SHP77 treated with DMSO at 0.1 percent for 48 hours (cell line): ENCODE measurements at regions not wholly inside any gene's neighbourhood (a gene's known extent, or its start where the extent isn't known, plus 50 kb on each side); places are given as distances from the start of the nearest gene placed in this dataset.
"Not testable (repeated sequence)": the region's sequence is repeated elsewhere in the genome, so short reads cannot be mapped to it uniquely, and the experiment has no call there.

Experiments used
- DNase-seq: peaks from one replicate; lab custom pipeline; 2025; lab: John Stamatoyannopoulos, UW

- no peak for DNase-seq
These were observed 270.8 kb downstream of the KLF13 start for GRCh38 chr15:31597466-31597865.

- DNase-seq = peak; percentile 35
These were observed 272.0 kb downstream of the KLF13 start for GRCh38 chr15:31598620-31599019.

DNA sequence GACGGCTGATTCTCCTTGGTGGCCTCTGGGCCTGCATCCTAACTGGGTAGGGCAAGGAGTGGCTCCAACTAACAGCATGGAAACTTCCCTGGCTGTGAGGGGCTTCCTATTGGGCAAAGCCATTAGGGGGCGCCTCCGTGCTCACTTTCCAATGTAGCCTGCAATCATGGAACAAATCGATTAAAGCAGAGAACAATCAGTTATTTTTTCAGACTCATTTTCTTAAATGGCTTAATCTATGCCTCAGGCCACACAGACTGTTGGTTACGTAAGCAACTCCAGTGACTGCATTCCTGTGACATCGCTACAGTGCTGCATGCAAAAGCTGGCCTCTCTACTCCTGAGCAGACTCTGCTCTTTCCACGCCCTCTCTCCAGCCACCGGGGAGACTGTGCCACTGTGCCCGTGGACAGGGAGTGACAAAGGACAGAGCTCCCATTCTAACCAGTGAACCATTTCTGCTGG, 278.9 kb downstream of the KLF13 start:
- no peak for DNase-seq

GRCh38 chr15:31606194-31606669, 279.6 kb downstream of the KLF13 start:
- DNase-seq = no peak

DNA sequence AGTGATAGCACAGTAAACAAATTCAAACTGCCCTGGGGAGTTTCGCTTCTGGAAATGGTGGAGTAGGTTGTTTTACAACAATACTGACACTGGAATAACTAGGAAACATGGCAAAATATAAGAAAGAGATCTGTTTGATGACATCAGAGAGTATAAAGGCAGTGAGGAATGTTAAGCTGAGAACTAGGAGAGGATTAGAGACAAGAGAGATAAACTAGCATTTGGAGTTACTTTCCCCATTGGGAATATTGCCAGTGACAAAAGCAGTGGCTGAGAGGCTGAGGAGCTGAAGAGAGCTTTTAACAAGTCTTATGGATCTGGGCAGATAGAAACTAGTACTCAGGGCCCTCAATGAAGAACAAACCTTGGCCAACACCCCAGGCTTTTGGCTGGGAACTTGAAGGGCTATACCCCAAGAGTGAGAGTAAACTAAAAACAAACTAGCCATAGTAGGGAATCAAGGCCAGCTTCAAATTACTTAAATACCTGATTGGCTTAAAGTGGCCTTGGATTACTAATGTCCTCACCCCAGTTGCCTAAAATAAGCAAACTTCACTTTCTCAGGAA, 280.4 kb downstream of the KLF13 start:
- no peak for DNase-seq

- no peak for DNase-seq
These were observed 281.0 kb downstream of the KLF13 start for GRCh38 chr15:31607656-31608055.

DNA sequence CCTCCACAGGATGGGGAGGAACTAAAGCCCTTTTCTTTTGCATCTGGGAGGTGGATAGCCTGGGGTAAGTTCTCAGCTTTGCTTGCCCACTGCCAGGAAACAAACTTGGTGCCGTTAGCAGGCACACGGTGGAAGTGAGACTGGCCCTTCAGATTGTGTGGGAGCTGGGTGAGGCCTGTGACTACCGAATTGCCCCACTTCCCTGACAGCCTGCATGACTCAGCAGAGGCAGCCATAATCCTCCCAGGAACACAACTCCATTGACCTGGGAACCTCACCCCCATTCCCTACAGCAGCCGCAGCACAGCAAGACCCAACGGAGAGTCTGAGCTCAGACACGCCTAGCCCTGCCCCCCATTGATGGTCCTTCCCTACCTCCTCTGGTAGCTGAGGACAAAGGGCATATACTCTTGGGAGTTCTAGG, 282.6 kb downstream of the KLF13 start:
- DNase-seq = no peak

- DNase-seq = no peak
These were observed 283.3 kb downstream of the KLF13 start for GRCh38 chr15:31609906-31610305.

GRCh38 chr15:31615643-31616415, 289.2 kb downstream of the KLF13 start:
- DNase-seq = no peak

- not testable (repeated sequence) for DNase-seq
These were observed 296.7 kb downstream of the KLF13 start for GRCh38 chr15:31623297-31623696.

DNA sequence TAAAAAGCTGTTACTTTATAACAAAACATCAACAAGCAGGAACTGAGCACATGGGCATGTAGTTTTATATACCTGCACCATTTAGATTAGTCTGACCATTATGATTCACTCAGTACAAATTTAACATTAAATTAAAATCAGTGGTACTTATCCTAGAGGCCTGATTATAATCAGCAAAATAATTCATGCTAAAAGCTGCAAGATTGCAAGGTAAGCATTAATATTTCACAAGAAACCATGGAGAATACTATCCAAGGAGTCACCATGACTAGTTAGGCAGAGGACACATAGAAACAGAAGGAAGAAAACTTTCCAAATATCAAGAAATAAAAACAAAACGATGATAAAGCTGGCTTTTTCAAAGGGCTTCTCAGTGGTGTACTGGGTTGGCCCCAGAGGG, 297.5 kb downstream of the KLF13 start:
- DNase-seq = not testable (repeated sequence)

GRCh38 chr15:31635715-31636114, 309.1 kb downstream of the KLF13 start:
- peak; percentile 58 for DNase-seq

DNA sequence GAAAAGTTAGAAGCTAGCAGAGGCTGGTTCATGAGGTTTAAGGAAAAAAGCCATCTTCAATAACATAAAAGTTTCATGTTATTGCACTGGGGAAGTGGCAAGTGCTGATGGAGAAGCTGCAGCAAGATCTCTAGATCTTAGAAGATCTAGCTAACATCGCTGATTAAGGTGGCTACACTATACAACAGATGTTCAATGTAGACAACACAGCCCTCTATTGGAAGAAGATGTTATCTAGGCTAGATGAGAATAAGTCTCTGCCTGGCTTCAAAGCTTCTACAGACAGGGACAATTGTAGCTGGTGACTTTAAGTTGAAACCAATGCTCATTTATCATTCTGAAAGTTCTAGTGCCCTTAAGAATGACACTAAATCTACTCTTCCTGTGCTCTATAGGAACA, 310.3 kb downstream of the KLF13 start:
- DNase-seq = not testable (repeated sequence)

GRCh38 chr15:31643955-31644354, 317.3 kb downstream of the KLF13 start:
- DNase-seq = not testable (repeated sequence)

DNA sequence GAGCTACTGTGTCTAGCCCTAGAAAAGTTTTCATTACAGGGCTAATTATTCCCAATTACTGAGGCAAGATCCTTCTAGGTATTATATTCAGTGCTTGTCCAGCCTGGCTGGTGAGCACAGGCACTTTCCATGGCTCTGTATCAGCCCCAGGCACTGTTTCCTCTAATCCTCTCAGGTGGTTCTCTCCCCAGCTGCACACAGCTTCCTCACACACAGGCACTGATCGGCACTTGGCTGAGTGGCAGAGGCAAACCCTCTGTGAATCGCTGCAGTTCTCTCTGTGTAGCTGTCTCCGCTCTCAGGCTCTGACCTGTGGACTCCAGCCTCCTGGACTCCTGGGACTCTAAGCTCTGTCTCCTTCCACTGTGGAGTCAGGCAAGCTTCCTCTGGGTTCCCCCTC, 318.1 kb downstream of the KLF13 start:
- not testable (repeated sequence) for DNase-seq

GRCh38 chr15:31647337-31647826, 320.7 kb downstream of the KLF13 start:
- DNase-seq = not testable (repeated sequence)

- not testable (repeated sequence) for DNase-seq
These were observed 323.0 kb downstream of the KLF13 start for GRCh38 chr15:31649634-31650033.

GRCh38 chr15:31650055-31650701, 323.5 kb downstream of the KLF13 start:
- DNase-seq = not testable (repeated sequence)

GRCh38 chr15:31656915-31657314, 330.3 kb downstream of the KLF13 start:
- DNase-seq = not testable (repeated sequence)

- DNase-seq = no peak
These were observed 334.2 kb downstream of the KLF13 start for GRCh38 chr15:31660816-31661215.

- DNase-seq = not testable (repeated sequence)
These were observed 339.1 kb downstream of the KLF13 start for GRCh38 chr15:31665732-31666131.

DNA sequence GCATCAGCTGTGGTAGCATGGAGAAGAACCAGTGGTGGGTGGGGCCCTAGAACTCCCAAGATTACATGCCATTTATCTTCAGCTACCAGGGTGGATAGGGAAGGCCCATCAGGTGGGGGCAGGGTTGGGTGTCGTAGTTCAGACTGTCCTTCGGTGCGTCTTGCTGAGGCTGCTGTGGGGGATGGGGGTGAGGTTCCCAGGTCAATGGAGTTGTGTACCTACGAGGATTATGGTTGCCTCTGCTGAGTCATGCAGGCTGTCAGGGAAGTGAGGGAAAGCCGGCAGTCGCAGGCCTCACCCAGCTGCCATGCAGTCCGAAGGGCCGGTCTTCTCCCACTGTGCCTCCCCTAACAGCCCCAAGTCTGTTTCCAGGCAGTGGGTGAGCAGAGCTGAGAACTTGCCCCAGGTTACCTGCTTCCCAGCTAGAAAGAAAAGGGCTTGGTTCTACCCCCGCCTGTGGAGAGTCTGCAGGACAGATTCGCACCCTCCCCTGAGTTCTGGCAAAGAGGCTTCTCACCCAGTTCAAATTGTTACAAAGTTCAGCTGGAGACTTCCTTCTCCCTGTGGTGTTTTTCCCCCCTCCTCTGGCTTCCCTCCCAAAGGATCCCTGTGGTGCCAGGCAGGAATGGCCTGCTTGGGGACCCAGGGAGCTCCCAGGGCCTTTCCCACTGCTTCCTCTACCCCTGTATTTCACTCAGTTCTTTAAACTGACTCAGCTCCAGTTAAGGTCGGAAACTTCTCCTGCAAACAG, 342.7 kb downstream of the KLF13 start:
- peak; percentile 54 for DNase-seq
